Neural progenitor cell (in vitro differentiated cells): ENCODE measurements at regions not wholly inside any gene's neighbourhood (a gene's known extent, or its start where the extent isn't known, plus 50 kb on each side); places are given as distances from the start of the nearest gene placed in this dataset.

Source experiments
- DNase-seq: peaks from one replicate; pipeline ENCODE4 v3.0.0-alpha.2; 2016; ENCODE audit warnings: low spot score
- H2AFZ ChIP-seq: fragments of 200-600 bp; sonication (generic); replicated peaks from 2 replicates; pipeline ENCODE4 v1.6.1; 2016; ENCODE audit warnings: antibody characterized with exemption
- H3F3A ChIP-seq: fragments of 200-600 bp; sonication (generic); 2 replicates; pipeline ENCODE4 v1.6.1; 2016; ENCODE audit warnings: antibody characterized with exemption, low read depth
- H3K27ac ChIP-seq: fragments of 200-600 bp; sonication (generic); 2 replicates; pipeline ENCODE4 v1.5.1; 2016; ENCODE audit warnings: mild to moderate bottlenecking
- H3K27me3 ChIP-seq: fragments of 200-600 bp; sonication (generic); 2 replicates; pipeline ENCODE4 v1.6.1; 2016; ENCODE audit warnings: mild to moderate bottlenecking, moderate library complexity
- H3K36me3 ChIP-seq: fragments of 200-600 bp; sonication (generic); 2 replicates; pipeline ENCODE4 v1.5.1; 2016
- H3K4me1 ChIP-seq: fragments of 200-600 bp; sonication (generic); 2 replicates; pipeline ENCODE4 v1.6.1; 2016; ENCODE audit warnings: mixed run types
- H3K4me2 ChIP-seq: fragments of 200-600 bp; sonication (generic); 2 replicates; pipeline ENCODE4 v1.6.1; 2016
- H3K4me3 ChIP-seq: fragments of 200-600 bp; sonication (generic); 2 replicates; pipeline ENCODE4 v1.5.1; 2016
- H3K79me2 ChIP-seq: fragments of 200-600 bp; sonication (generic); 2 replicates; pipeline ENCODE4 v1.6.1; 2016; ENCODE audit warnings: low read depth
- H3K9ac ChIP-seq: fragments of 200-600 bp; sonication (generic); 2 replicates; pipeline ENCODE4 v1.6.1; 2016
- H3K9me3 ChIP-seq: fragments of 200-600 bp; sonication (generic); 2 replicates; pipeline ENCODE4 v1.5.1; 2016; ENCODE audit warnings: low read depth
- H4K20me1 ChIP-seq: fragments of 200-600 bp; sonication (generic); 2 replicates; pipeline ENCODE4 v1.6.1; 2016; ENCODE audit warnings: low read depth
- H3K27ac Mint-ChIP-seq: 3 replicates; pipeline ENCODE4 v1.8.0; 2021; ENCODE audit warnings: mixed read lengths
- H3K27me3 Mint-ChIP-seq: 2 replicates; pipeline ENCODE4 v1.8.0; 2022; ENCODE audit warnings: low read depth, mild to moderate bottlenecking, inconsistent platforms, moderate library complexity, mixed read lengths; ENCODE audit not compliant: insufficient read depth
- H3K36me3 Mint-ChIP-seq: 3 replicates; pipeline ENCODE4 v1.8.0; 2021; ENCODE audit warnings: mixed read lengths
- H3K4me1 Mint-ChIP-seq: 3 replicates; pipeline ENCODE4 v1.8.0; 2021; ENCODE audit warnings: mixed read lengths
- H3K4me3 Mint-ChIP-seq: 3 replicates; pipeline ENCODE4 v1.8.0; 2021; ENCODE audit warnings: mild to moderate bottlenecking, moderate library complexity, mixed read lengths
- H3K9me3 Mint-ChIP-seq: 3 replicates; pipeline ENCODE4 v1.8.0; 2020; ENCODE audit warnings: mixed read lengths
- CTCF ChIP-seq: fragments of 200-600 bp; sonication (generic); IDR thresholded peaks from 2 replicates; pipeline ENCODE4 v1.5.1; 2017; ENCODE audit warnings: antibody characterized with exemption, mild to moderate bottlenecking
- EZH2 ChIP-seq: fragments of 200-600 bp; sonication (generic); IDR thresholded peaks from 2 replicates; pipeline ENCODE4 v1.6.1; 2017; ENCODE audit warnings: antibody characterized with exemption, mild to moderate bottlenecking, moderate library complexity
- EZH2phosphoT487 ChIP-seq: fragments of 200-600 bp; sonication (generic); IDR thresholded peaks from 2 replicates; pipeline ENCODE4 v1.6.1; 2017; ENCODE audit warnings: antibody characterized with exemption

GRCh38 chr6:15096894-15097837, 148.7 kb upstream of the JARID2 start:
- no peaks in the 10 kb centered on the region for H3F3A ChIP-seq
- H3K36me3 ChIP-seq = no peaks in the 10 kb centered on the region
- Mint-ChIP-seq H3K4me3 (no peak overlapping the region), H3K9me3 (peaks cover 6% of the 10 kb centered on the region), H3K27me3 (peaks cover 2% of the 10 kb centered on the region), H3K27ac (no peak overlapping the region), H3K36me3 (no peaks in the 10 kb centered on the region), H3K4me1 (no peaks in the 10 kb centered on the region)
- TF ChIP-seq EZH2 (no peak), CTCF (no peak), EZH2phosphoT487 (no peak)
- H3K9ac ChIP-seq = no peak overlapping the region
- no peaks in the 10 kb centered on the region for H3K27me3 ChIP-seq
- H3K9me3 ChIP-seq = no peaks in the 10 kb centered on the region
- H2AFZ ChIP-seq = no peak overlapping the region
- H3K79me2 ChIP-seq = no peaks in the 10 kb centered on the region
- no peaks in the 10 kb centered on the region for H3K4me1 ChIP-seq
- H4K20me1 ChIP-seq = no peaks in the 10 kb centered on the region
- H3K27ac ChIP-seq = no peak overlapping the region
- H3K4me3 ChIP-seq = no peak overlapping the region
- DNase-seq = no peak
- H3K4me2 ChIP-seq = no peak overlapping the region

- Histone ChIP-seq H3K4me1 (peaks cover 3% of the 10 kb centered on the region), H4K20me1 (no peaks in the 10 kb centered on the region), H3K4me2 (no peak overlapping the region), H3K27ac (no peak overlapping the region), H2AFZ (no peak overlapping the region), H3K79me2 (no peaks in the 10 kb centered on the region), H3K9ac (no peak overlapping the region), H3K4me3 (no peak overlapping the region), H3K27me3 (no peaks in the 10 kb centered on the region), H3K36me3 (no peaks in the 10 kb centered on the region), H3F3A (no peaks in the 10 kb centered on the region), H3K9me3 (no peaks in the 10 kb centered on the region)
- Mint-ChIP-seq H3K27ac (no peak overlapping the region), H3K9me3 (peaks cover 4% of the 10 kb centered on the region), H3K36me3 (no peaks in the 10 kb centered on the region), H3K4me1 (no peaks in the 10 kb centered on the region), H3K4me3 (no peak overlapping the region), H3K27me3 (peaks cover 6% of the 10 kb centered on the region)
- no peak for DNase-seq
- no peak for TF ChIP-seq EZH2
- no peak for TF ChIP-seq CTCF
- TF ChIP-seq EZH2phosphoT487 = no peak
Observed at GRCh38 chr6:15101130-15101529, 144.7 kb upstream of the JARID2 start.

GRCh38 chr6:15102241-15102640, 143.6 kb upstream of the JARID2 start:
- H3F3A ChIP-seq = no peaks in the 10 kb centered on the region
- H3K4me3 ChIP-seq = no peak overlapping the region
- no peaks in the 10 kb centered on the region for H3K79me2 ChIP-seq
- H3K4me1 ChIP-seq = peaks cover 3% of the 10 kb centered on the region
- H3K27me3 Mint-ChIP-seq = peaks cover 12% of the 10 kb centered on the region
- no peak overlapping the region for H3K27ac Mint-ChIP-seq
- H3K9ac ChIP-seq = no peak overlapping the region
- no peak overlapping the region for H2AFZ ChIP-seq
- no peaks in the 10 kb centered on the region for H4K20me1 ChIP-seq
- no peaks in the 10 kb centered on the region for H3K36me3 ChIP-seq
- no peaks in the 10 kb centered on the region for H3K27me3 ChIP-seq
- DNase-seq = no peak
- no peak overlapping the region for H3K4me3 Mint-ChIP-seq
- H3K27ac ChIP-seq = no peak overlapping the region
- no peak overlapping the region for H3K4me2 ChIP-seq
- no peaks in the 10 kb centered on the region for H3K9me3 ChIP-seq
- H3K36me3 Mint-ChIP-seq = no peaks in the 10 kb centered on the region
- peaks cover 6% of the 10 kb centered on the region for H3K4me1 Mint-ChIP-seq
- peaks cover 4% of the 10 kb centered on the region for H3K9me3 Mint-ChIP-seq
- no peak for TF ChIP-seq EZH2phosphoT487
- TF ChIP-seq EZH2 = no peak
- TF ChIP-seq CTCF = no peak
